ENCODE measurements at regions not wholly inside any gene's neighbourhood (a gene's known extent, or its start where the extent isn't known, plus 50 kb on each side); places are given as distances from the start of the nearest gene placed in this dataset.

DNA sequence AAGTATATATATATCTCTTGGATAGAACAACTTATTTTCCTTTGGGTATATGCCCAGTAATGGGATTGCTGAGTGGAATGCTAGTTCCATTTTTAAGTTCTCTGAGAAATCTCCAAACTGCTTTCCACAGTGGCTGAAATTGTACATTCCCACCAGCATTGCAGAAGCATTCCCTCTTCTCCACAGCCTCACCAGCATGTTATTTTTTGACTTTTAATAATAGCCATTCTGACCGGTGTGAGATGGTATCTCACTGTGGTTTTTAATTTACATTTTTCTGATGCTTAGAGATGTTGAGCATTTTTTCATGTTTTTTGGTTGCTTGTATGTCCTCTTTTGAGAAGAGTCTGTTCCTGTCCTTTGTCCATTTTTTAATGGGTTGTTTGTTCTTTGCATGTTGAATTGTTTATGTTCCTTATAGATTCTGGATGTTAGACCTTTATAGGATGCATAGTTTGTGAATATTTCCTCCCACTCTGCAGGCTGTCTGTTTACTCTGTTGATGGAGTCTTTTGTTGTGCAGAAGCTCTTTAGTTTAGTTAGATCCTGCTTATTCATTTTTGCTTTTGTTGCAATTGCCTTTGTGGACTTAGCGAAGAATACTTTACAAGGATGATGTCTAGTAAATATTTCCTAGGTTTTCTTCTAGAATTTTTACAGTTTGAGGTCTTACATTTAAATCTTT is 82.7 kb upstream of the NR2F2 start:
- DNase-seq (ENCODE audit: low read depth in 2 of 2) = no peak

DNA sequence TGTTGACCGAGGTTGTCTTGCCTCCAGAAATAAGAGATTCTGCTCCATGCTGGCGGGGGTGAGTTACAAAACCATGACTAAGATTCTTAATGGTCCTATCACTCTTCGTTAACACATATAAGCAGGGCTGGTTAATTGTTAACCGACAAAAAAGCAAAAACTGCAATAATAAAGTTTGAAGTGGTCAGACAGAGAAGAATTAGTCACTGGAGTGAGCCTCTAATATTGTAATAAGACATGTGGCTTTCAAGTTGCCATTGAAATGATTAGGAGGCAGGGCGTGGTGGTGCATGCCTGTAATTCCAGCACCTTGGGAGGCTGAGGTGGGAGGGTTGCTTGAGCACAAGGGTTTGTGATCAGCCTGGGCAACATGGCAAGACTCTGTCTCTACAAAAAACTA is 78.4 kb upstream of the NR2F2 start:
- DNase-seq (ENCODE audit: low read depth in 2 of 2) = no peak

- no peak for DNase-seq (ENCODE audit: low read depth in 2 of 2)
These were observed 77.3 kb upstream of the NR2F2 start for GRCh38 chr15:96253006-96253747.

DNA sequence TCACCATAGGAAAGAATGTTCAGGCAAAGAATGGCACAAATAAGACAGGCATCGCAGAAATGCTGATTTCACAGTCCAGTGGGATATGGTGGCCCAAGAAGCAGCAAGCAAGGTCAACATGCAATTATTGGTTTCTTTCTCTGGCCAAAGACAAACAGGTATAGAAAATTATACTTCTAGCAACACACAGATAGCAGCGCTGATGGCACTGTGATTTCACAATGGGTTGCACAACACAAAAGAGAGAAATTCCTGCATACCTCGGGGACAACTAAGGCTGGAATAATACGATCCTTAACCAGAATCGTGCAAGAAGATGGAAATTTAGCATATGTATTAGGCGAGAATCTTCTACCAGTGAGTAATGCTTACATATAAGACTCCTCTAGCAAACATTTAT is 76.3 kb upstream of the NR2F2 start:
- DNase-seq (ENCODE audit: low read depth in 2 of 2) = no peak

DNA sequence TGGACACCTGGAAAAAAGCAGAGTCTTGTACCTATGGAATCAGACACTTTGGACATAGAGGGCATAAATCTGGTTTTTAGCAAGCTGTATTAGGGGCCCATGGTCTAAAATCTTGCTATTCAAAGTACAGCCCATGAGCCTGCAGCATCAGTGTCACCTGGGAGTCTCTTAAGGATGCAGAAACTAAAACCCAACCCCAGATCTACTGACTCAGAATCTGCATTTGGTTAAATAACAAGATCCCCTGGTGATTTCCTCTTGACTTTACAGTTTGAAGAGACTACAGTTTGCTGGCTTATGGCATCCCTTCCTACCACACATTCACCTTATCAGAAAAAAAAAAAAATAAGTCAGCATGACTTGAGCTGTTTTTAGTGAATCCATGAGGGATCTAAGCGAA is 74.9 kb upstream of the NR2F2 start:
- no peak for DNase-seq (ENCODE audit: low read depth in 2 of 2)

DNA sequence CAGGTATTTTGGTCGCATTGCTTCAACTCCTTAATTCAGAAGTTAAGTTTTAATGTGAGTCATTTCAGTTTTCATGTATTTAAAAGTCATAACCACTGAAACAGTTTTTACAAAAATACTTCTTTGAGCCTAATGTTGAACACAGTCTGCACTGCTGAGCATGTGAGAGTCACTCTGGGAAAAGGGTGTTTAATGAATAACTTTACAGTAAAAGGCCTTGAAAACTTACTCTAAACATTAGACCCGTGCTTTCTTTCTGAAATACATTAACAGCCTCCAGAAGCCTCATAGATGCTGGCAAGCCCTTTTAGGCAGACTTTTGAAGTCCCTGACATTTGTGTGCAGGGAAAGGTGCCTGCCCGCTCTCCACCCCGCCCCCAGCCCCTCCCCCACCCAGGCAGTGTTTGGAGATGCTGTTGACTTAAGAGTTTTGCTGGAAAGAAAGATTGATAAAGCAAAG is 68.9 kb upstream of the NR2F2 start:
- DNase-seq (ENCODE audit: low read depth in 2 of 2) = no peak

DNA sequence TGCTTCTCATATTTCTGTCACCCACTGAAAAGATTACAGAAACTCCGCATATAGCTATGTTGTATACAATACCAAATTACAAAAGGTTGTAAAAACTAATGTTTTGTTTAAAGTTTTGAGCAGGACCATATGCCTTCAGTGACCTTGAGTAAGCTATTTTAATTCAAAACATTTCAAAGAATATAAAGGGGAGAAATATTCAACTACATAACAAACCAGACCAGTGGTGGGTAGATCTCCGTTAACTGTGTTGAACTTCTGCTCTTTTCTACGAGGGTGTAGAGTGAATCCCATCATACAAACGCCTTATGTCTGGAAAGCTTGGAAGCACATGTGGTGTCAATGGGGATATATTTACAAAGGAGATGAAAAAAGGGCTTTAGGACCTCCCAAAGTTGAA is 68.4 kb upstream of the NR2F2 start:
- DNase-seq (ENCODE audit: low read depth in 2 of 2) = no peak

- DNase-seq (ENCODE audit: low read depth in 2 of 2) = no peak
These were observed 67.7 kb upstream of the NR2F2 start for GRCh38 chr15:96262549-96263489.

- no peak for DNase-seq (ENCODE audit: low read depth in 2 of 2)
These were observed 66.1 kb upstream of the NR2F2 start for GRCh38 chr15:96264351-96264798.

GRCh38 chr15:96264801-96265515 is 65.5 kb upstream of the NR2F2 start:
- no peak for DNase-seq (ENCODE audit: low read depth in 2 of 2)

DNA sequence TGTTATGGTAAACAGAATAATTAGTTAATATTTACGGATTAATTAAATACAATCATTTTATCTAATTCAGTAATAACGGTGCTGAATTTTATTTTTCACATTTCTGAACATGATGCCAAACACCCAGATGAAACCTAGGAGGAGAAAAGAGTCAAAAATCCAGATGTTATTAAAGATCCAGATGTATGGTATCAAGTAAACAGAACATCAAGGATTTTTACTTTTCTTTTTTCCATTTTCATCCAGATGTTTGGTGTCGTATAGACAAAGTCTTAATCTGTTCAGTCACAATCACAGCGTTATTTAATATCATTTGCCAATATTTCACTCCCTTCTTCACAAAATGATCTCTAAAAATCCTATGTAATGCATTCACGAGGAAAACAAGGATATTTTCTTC is 64.0 kb upstream of the NR2F2 start:
- DNase-seq (ENCODE audit: low read depth in 2 of 2) = no peak

GRCh38 chr15:96267463-96267862 is 63.0 kb upstream of the NR2F2 start:
- no peak for DNase-seq (ENCODE audit: low read depth in 2 of 2)

- no peak for DNase-seq (ENCODE audit: low read depth in 2 of 2)
These were observed 61.9 kb upstream of the NR2F2 start for GRCh38 chr15:96268442-96269204.

- DNase-seq (ENCODE audit: low read depth in 2 of 2) = no peak
These were observed 59.8 kb upstream of the NR2F2 start for GRCh38 chr15:96270581-96271172.

GRCh38 chr15:96272427-96272826 is 58.1 kb upstream of the NR2F2 start:
- no peak for DNase-seq (ENCODE audit: low read depth in 2 of 2)

- DNase-seq (ENCODE audit: low read depth in 2 of 2) = no peak
These were observed 57.0 kb upstream of the NR2F2 start for GRCh38 chr15:96273317-96274086.

DNA sequence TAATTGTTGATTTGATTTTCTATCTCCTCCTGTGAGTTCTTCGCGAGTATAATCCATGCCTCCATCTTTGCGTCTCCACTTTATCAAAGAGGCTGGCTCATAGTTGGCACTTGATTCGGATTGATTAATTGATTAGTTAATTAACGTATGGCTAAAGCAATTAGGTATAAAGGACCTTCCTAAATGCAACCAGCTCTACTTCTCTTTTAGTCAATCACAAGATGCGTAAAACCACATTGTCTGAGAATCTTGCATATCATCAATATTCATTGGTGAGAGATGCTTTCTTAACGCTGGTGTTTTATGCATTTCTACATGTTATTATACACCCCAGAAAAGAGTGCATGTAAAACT is 56.4 kb upstream of the NR2F2 start:
- no peak for DNase-seq (ENCODE audit: low read depth in 2 of 2)

GRCh38 chr15:96274698-96275097 is 55.8 kb upstream of the NR2F2 start:
- no peak for DNase-seq (ENCODE audit: low read depth in 2 of 2)

- no peak for DNase-seq (ENCODE audit: low read depth in 2 of 2)
These were observed 53.9 kb upstream of the NR2F2 start for GRCh38 chr15:96276438-96277210.
